ENCODE measurements at regions not wholly inside any gene's neighbourhood (a gene's known extent, or its start where the extent isn't known, plus 50 kb on each side); places are given as distances from the start of the nearest gene placed in this dataset.

- intact Hi-C loops (cut with micrococcal nuclease): no loop called here
Observed at GRCh38 chr6:152904678-152905077, 78.2 kb downstream of the FBXO5 start.

DNA sequence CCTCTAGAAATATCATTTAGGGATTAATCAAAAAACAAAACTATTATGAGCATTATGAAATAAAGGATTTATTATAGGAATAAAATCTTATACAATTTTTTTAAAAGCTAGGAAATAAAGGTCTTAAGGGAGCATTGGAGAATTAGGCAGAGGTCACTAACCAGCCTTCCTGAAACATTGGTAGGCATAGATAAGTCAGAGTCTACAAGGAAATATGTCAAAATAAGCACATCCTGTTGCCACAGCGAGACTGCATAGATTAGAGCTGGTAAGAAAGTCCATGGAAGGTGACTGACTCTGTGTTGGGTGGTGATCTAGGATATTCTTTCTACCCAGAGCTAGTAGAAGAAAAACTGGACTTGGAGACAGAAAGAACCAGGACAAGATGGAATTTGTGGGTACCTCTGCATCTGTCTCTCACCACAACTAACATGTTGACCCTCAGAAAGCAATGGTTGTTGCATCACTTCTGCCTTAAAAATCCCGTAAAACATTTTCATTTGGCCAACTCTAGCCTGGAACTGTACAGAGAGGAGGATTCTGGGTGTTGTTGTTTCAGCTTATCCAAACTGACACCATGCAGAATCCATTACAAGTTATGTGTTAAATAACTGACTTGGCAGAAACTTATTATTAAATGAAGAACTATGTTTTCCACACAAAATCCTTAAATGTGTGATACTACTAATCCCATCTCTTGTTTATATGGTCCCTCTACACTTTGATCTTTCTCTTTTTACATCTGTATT lies 77.1 kb downstream of the FBXO5 start:
- intact Hi-C loops (cut with micrococcal nuclease): no loop called here

GRCh38 chr6:152909241-152909640 lies 73.6 kb downstream of the FBXO5 start:
- intact Hi-C loops (cut with micrococcal nuclease): no loop called here

DNA sequence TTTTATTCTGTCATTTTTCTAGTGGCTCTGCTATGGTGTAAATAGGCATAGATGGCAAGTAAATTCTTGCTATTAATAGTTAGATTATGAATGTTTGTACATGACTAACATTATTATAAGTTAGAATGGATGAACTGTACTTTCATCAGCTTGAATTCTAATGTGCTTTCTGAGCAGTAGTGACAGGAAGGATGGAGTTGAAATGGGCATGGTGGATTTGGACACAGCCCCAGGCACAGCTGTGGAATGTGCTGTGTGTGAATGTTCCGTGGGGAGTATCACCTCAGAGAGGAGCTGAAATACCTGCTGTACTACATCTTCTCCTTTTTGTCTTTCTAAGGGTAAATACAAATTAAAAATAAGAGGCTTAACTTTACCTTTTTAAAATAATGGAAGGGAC lies 66.8 kb downstream of the FBXO5 start:
- intact Hi-C loops (cut with micrococcal nuclease): no loop called here

- intact Hi-C loops (cut with micrococcal nuclease): no loop called here
Observed at GRCh38 chr6:152918991-152919390, 63.9 kb downstream of the FBXO5 start.

- intact Hi-C loops (cut with micrococcal nuclease): no loop called here
Observed at GRCh38 chr6:152920016-152920415, 62.8 kb downstream of the FBXO5 start.

Measured in T-helper 2 cell treated with Interferon-gamma antibody and Interleukin-4, amounts not matched to agents 100 ng/mL and 5 ng/mL, for 36 hours (primary cell).